ENCODE measurements at regions not wholly inside any gene's neighbourhood (a gene's known extent, or its start where the extent isn't known, plus 50 kb on each side); places are given as distances from the start of the nearest gene placed in this dataset.

- no peak for DNase-seq (ENCODE audit: low read depth in 1 of 2, low spot score in 2 of 2)
- Histone ChIP-seq H3K27me3 (replicated peaks) (no peaks in the 10 kb centered on the region), H3K36me3 (no peaks in the 10 kb centered on the region), H3K4me1 (replicated peaks) (no peaks in the 10 kb centered on the region), H3K9me3 (replicated peaks) (no peaks in the 10 kb centered on the region; the same call in 1 of the 2 replicates), H3K4me3 (no peak overlapping the region), H3K27ac (no peak overlapping the region)
Measured at GRCh38 chr9:106445107-106445506, 417.9 kb upstream of the ZNF462 start.

- no peaks in the 10 kb centered on the region for H3K9me3 ChIP-seq (replicated peaks)
- H3K27ac ChIP-seq, result no peak overlapping the region
- no peak for DNase-seq (ENCODE audit: low read depth in 1 of 2, low spot score in 2 of 2)
- H3K4me1 ChIP-seq (replicated peaks), result no peaks in the 10 kb centered on the region
- H3K27me3 ChIP-seq (replicated peaks), result no peaks in the 10 kb centered on the region
- H3K36me3 ChIP-seq, result no peaks in the 10 kb centered on the region
- H3K4me3 ChIP-seq, result no peak overlapping the region
Measured at GRCh38 chr9:106449336-106449927, 413.5 kb upstream of the ZNF462 start.

- Histone ChIP-seq H3K27me3 (replicated peaks) (no peaks in the 10 kb centered on the region), H3K9me3 (replicated peaks) (no peaks in the 10 kb centered on the region)
Measured at GRCh38 chr9:106450549-106450948, 412.4 kb upstream of the ZNF462 start.

GRCh38 chr9:106451223-106451622, 411.7 kb upstream of the ZNF462 start:
- Histone ChIP-seq H3K4me3 (no peak overlapping the region), H3K9me3 (replicated peaks) (no peaks in the 10 kb centered on the region), H3K27me3 (replicated peaks) (no peaks in the 10 kb centered on the region), H3K36me3 (no peaks in the 10 kb centered on the region), H3K4me1 (replicated peaks) (no peaks in the 10 kb centered on the region), H3K27ac (no peak overlapping the region)
- no peak for DNase-seq (ENCODE audit: low read depth in 1 of 2, low spot score in 2 of 2)

More at GRCh38 chr9:106450549-106450948, 412.4 kb upstream of the ZNF462 start:
- no peak for DNase-seq (ENCODE audit: low read depth in 1 of 2, low spot score in 2 of 2)
- Histone ChIP-seq H3K4me1 (replicated peaks) (no peaks in the 10 kb centered on the region), H3K4me3 (no peak overlapping the region), H3K36me3 (no peaks in the 10 kb centered on the region), H3K27ac (no peak overlapping the region)

- Histone ChIP-seq H3K9me3 (replicated peaks) (no peaks in the 10 kb centered on the region), H3K4me1 (replicated peaks) (no peaks in the 10 kb centered on the region), H3K4me3 (no peak overlapping the region), H3K27ac (no peak overlapping the region), H3K36me3 (no peaks in the 10 kb centered on the region), H3K27me3 (replicated peaks) (no peaks in the 10 kb centered on the region)
- no peak for DNase-seq (ENCODE audit: low read depth in 1 of 2, low spot score in 2 of 2)
Measured at GRCh38 chr9:106456581-106456980, 406.4 kb upstream of the ZNF462 start.

GRCh38 chr9:106467113-106467864, 395.7 kb upstream of the ZNF462 start:
- DNase-seq (ENCODE audit: low read depth in 1 of 2, low spot score in 2 of 2), result no peak
- Histone ChIP-seq H3K36me3 (no peaks in the 10 kb centered on the region), H3K27me3 (replicated peaks) (no peaks in the 10 kb centered on the region), H3K4me1 (replicated peaks) (no peaks in the 10 kb centered on the region), H3K27ac (no peak overlapping the region), H3K4me3 (no peak overlapping the region), H3K9me3 (replicated peaks) (no peaks in the 10 kb centered on the region)

- Histone ChIP-seq H3K36me3 (no peaks in the 10 kb centered on the region), H3K9me3 (replicated peaks) (no peaks in the 10 kb centered on the region), H3K4me1 (replicated peaks) (no peaks in the 10 kb centered on the region), H3K4me3 (no peak overlapping the region), H3K27ac (no peak overlapping the region), H3K27me3 (replicated peaks) (no peaks in the 10 kb centered on the region)
- no peak for DNase-seq (ENCODE audit: low read depth in 1 of 2, low spot score in 2 of 2)
Measured at GRCh38 chr9:106467865-106468164, 395.2 kb upstream of the ZNF462 start.

- no peaks in the 10 kb centered on the region for H3K36me3 ChIP-seq
- DNase-seq (ENCODE audit: low read depth in 1 of 2, low spot score in 2 of 2), result no peak
- H3K4me1 ChIP-seq (replicated peaks), result no peaks in the 10 kb centered on the region
- H3K27ac ChIP-seq, result no peak overlapping the region
- no peaks in the 10 kb centered on the region for H3K9me3 ChIP-seq (replicated peaks)
- H3K27me3 ChIP-seq (replicated peaks), result no peaks in the 10 kb centered on the region
- H3K4me3 ChIP-seq, result no peak overlapping the region
Measured at GRCh38 chr9:106468431-106468830, 394.5 kb upstream of the ZNF462 start.

GRCh38 chr9:106478312-106478711, 384.7 kb upstream of the ZNF462 start:
- Histone ChIP-seq H3K36me3 (no peaks in the 10 kb centered on the region), H3K9me3 (replicated peaks) (no peaks in the 10 kb centered on the region), H3K27me3 (replicated peaks) (no peaks in the 10 kb centered on the region), H3K4me1 (replicated peaks) (peaks cover 5% of the 10 kb centered on the region; the same call in 1 of the 2 replicates), H3K4me3 (no peak overlapping the region), H3K27ac (no peak overlapping the region)
- DNase-seq (ENCODE audit: low read depth in 1 of 2, low spot score in 2 of 2), result no peak

GRCh38 chr9:106478727-106479126, 384.2 kb upstream of the ZNF462 start:
- no peak for DNase-seq (ENCODE audit: low read depth in 1 of 2, low spot score in 2 of 2)
- H3K27ac ChIP-seq, result no peak overlapping the region
- H3K36me3 ChIP-seq, result no peaks in the 10 kb centered on the region
- H3K27me3 ChIP-seq (replicated peaks), result no peaks in the 10 kb centered on the region
- H3K4me3 ChIP-seq, result no peak overlapping the region
- peaks cover 5% of the 10 kb centered on the region; the same call in 1 of the 2 replicates for H3K4me1 ChIP-seq (replicated peaks)
- no peaks in the 10 kb centered on the region for H3K9me3 ChIP-seq (replicated peaks)

- no peak for DNase-seq (ENCODE audit: low read depth in 1 of 2, low spot score in 2 of 2)
- Histone ChIP-seq H3K27me3 (replicated peaks) (no peaks in the 10 kb centered on the region), H3K9me3 (replicated peaks) (no peaks in the 10 kb centered on the region), H3K27ac (no peak overlapping the region), H3K4me3 (no peak overlapping the region), H3K36me3 (no peaks in the 10 kb centered on the region), H3K4me1 (replicated peaks) (peaks cover 5% of the 10 kb centered on the region; the same call in 1 of the 2 replicates)
Measured at GRCh38 chr9:106479679-106480078, 383.3 kb upstream of the ZNF462 start.

GRCh38 chr9:106481013-106481609, 381.9 kb upstream of the ZNF462 start:
- Histone ChIP-seq H3K9me3 (replicated peaks) (no peaks in the 10 kb centered on the region), H3K4me1 (replicated peaks) (peaks cover 5% of the 10 kb centered on the region; the same call in 1 of the 2 replicates), H3K27ac (no peak overlapping the region), H3K27me3 (replicated peaks) (no peaks in the 10 kb centered on the region), H3K36me3 (no peaks in the 10 kb centered on the region), H3K4me3 (no peak overlapping the region)
- no peak for DNase-seq (ENCODE audit: low read depth in 1 of 2, low spot score in 2 of 2)

- DNase-seq (ENCODE audit: low read depth in 1 of 2, low spot score in 2 of 2), result no peak
- no peaks in the 10 kb centered on the region for H3K27me3 ChIP-seq (replicated peaks)
- no peaks in the 10 kb centered on the region for H3K9me3 ChIP-seq (replicated peaks)
- peaks cover 5% of the 10 kb centered on the region; the same call in 1 of the 2 replicates for H3K4me1 ChIP-seq (replicated peaks)
- no peak overlapping the region; the same call in 1 of the 2 replicates for H3K27ac ChIP-seq
- no peak overlapping the region for H3K4me3 ChIP-seq
- no peaks in the 10 kb centered on the region for H3K36me3 ChIP-seq
Measured at GRCh38 chr9:106482733-106483132, 380.2 kb upstream of the ZNF462 start.

- no peak for DNase-seq (ENCODE audit: low read depth in 1 of 2, low spot score in 2 of 2)
- Histone ChIP-seq H3K4me1 (replicated peaks) (peaks cover 5% of the 10 kb centered on the region; the same call in 1 of the 2 replicates), H3K27ac (no peak overlapping the region)
Measured at GRCh38 chr9:106486685-106487084, 376.3 kb upstream of the ZNF462 start.

More at GRCh38 chr9:106486685-106487084, 376.3 kb upstream of the ZNF462 start:
- no peak overlapping the region for H3K4me3 ChIP-seq
- no peaks in the 10 kb centered on the region for H3K9me3 ChIP-seq (replicated peaks)
- no peaks in the 10 kb centered on the region for H3K27me3 ChIP-seq (replicated peaks)
- no peaks in the 10 kb centered on the region for H3K36me3 ChIP-seq
